OCI-LY7 (cell line): ENCODE measurements at regions not wholly inside any gene's neighbourhood (a gene's known extent, or its start where the extent isn't known, plus 50 kb on each side); places are given as distances from the start of the nearest gene placed in this dataset.
A peak's percentile ranks its signal among the peaks of the same experiment; 100 is the strongest.

Experiments
- BruUV-seq: library from RNA; stranded (reverse); fragments of 400-500 nt; replicated peaks from 2 replicates; lab custom pipeline; 2021; lab: Mats Ljungman, UMichigan
- CTCF ChIA-PET: fragments of 300-600 bp; sonication (Branson Sonifier 250); formaldehyde crosslinking; loops from one replicate; lab custom pipeline; 2022; ENCODE audit warnings: antibody characterized with exemption; ENCODE audit not compliant: unreplicated experiment; lab: Charles Lee
- POLR2A ChIA-PET: fragments of 300-600 bp; sonication (Branson Sonifier 250); formaldehyde crosslinking; loops from one replicate; lab custom pipeline; 2022; ENCODE audit warnings: antibody characterized with exemption; lab: Charles Lee
- DNase-seq: peaks from one replicate; pipeline ENCODE4 v3.0.0-alpha.2; 2015; ENCODE audit warnings: low spot score
- H2AFZ ChIP-seq: fragments of 200-600 bp; sonication (generic), shearing (Covaris generic); 2 replicates; pipeline ENCODE4 v1.6.1; 2014; ENCODE audit warnings: mild to moderate bottlenecking, antibody characterized with exemption, low read length, moderate library complexity
- H3K27ac ChIP-seq: fragments of 200-600 bp; sonication (generic); 2 replicates; pipeline ENCODE4 v1.5.1; 2014; ENCODE audit warnings: mixed run types, low read depth, mild to moderate bottlenecking, moderate library complexity, low read length, inconsistent platforms; ENCODE audit not compliant: poor library complexity, severe bottlenecking
- H3K36me3 ChIP-seq: fragments of 200-600 bp; sonication (generic); 2 replicates; pipeline ENCODE4 v1.6.1; 2014; ENCODE audit warnings: mild to moderate bottlenecking, antibody characterized with exemption, low read length, moderate library complexity, mixed read lengths; ENCODE audit not compliant: insufficient read depth
- H3K4me1 ChIP-seq: fragments of 200-600 bp; sonication (generic); 2 replicates; pipeline ENCODE4 v1.5.1; 2014; ENCODE audit warnings: mild to moderate bottlenecking, low read length; ENCODE audit not compliant: insufficient read depth, poor library complexity, severe bottlenecking
- H3K4me2 ChIP-seq: fragments of 200-600 bp; sonication (generic); 2 replicates; pipeline ENCODE4 v1.6.1; 2014; ENCODE audit warnings: mild to moderate bottlenecking, low read length
- H3K4me3 ChIP-seq: fragments of 200-600 bp; sonication (generic); 2 replicates; pipeline ENCODE4 v1.5.1; 2014; ENCODE audit warnings: mild to moderate bottlenecking, low read depth, low read length; ENCODE audit not compliant: poor library complexity, severe bottlenecking
- H3K79me2 ChIP-seq: fragments of 200-600 bp; sonication (generic); 2 replicates; pipeline ENCODE4 v1.6.1; 2016; ENCODE audit warnings: low read depth, mild to moderate bottlenecking, low read length, moderate library complexity, mixed read lengths; ENCODE audit not compliant: insufficient read depth
- H3K9me2 ChIP-seq: fragments of 200-600 bp; sonication (generic); 2 replicates; pipeline ENCODE4 v1.6.1; 2016; ENCODE audit warnings: mild to moderate bottlenecking, low read length, mixed read lengths; ENCODE audit not compliant: insufficient read depth
- H3K9me3 ChIP-seq: fragments of 200-600 bp; sonication (generic); 2 replicates; pipeline ENCODE4 v1.6.1; 2014; ENCODE audit warnings: mild to moderate bottlenecking, mixed run types, low read length, mixed read lengths
- H4K20me1 ChIP-seq: fragments of 200-600 bp; sonication (generic); 2 replicates; pipeline ENCODE4 v1.6.1; 2014; ENCODE audit warnings: mild to moderate bottlenecking, antibody characterized with exemption, low read length, moderate library complexity, mixed read lengths; ENCODE audit not compliant: insufficient read depth
- EZH2phosphoT487 ChIP-seq: fragments of 200-600 bp; sonication (generic); IDR thresholded peaks from 2 replicates; pipeline ENCODE4 v1.6.1; 2018; ENCODE audit warnings: low read depth, borderline replicate concordance, mild to moderate bottlenecking, mixed run types, antibody characterized with exemption, low read length, moderate library complexity, mixed read lengths
- intact Hi-C: fragments of 100-400 bp; cut with micrococcal nuclease; formaldehyde crosslinking; loops from one replicate; pipeline ENCODE4 v1.10.0; 2022; ENCODE audit not compliant: unreplicated experiment
- TF ChIP-seq, protein P1 (sequence below): fragments of 200-600 bp; sonication (generic); conservative IDR thresholded peaks from 2 replicates; pipeline ENCODE4 v1.5.1; 2014; ENCODE audit warnings: mild to moderate bottlenecking, antibody characterized with exemption, low read length, moderate library complexity, mixed read lengths

DNA sequence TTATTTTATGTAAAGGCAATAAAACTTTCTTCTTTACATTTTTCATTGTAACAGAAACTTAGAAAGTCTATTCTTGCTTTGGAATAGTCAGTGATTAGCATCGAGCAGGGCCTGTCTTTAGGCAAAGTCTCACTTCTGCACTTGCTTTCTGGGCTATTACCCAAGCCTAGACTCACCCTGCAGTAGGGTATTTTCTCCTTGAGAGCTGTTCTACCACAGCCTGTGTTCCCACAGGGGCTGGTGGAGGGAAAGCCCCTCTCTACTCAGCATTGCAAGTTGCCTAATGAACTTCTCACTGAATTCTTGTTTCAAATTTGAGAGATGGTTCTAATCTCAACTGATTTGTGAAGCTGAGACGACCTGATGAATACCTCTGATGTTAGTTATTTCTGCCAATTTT, 111.7 kb upstream of the KLHL14 start:
- H3K4me2 ChIP-seq: no peak overlapping the region
- ChIA-PET POLR2A (interaction anchor here (0.6 kb wide), 1 partner anchor 32 kb away, joined by 3 read pairs; no protein-coding TSS in a partner anchor), CTCF (no interaction called here)
- H3K9me2 ChIP-seq: no peaks in the 10 kb centered on the region
- intact Hi-C loops: no loop called here
- no peak overlapping the region for H2AFZ ChIP-seq
- no peak overlapping the region for H3K4me3 ChIP-seq
- H4K20me1 ChIP-seq: no peaks in the 10 kb centered on the region
- H3K4me1 ChIP-seq: peaks cover 21% of the 10 kb centered on the region
- no TSS peak for BruUV-seq
- H3K36me3 ChIP-seq: no peaks in the 10 kb centered on the region
- H3K27ac ChIP-seq: no peak overlapping the region
- no peaks in the 10 kb centered on the region for H3K9me3 ChIP-seq
- TF ChIP-seq, protein P1, sequence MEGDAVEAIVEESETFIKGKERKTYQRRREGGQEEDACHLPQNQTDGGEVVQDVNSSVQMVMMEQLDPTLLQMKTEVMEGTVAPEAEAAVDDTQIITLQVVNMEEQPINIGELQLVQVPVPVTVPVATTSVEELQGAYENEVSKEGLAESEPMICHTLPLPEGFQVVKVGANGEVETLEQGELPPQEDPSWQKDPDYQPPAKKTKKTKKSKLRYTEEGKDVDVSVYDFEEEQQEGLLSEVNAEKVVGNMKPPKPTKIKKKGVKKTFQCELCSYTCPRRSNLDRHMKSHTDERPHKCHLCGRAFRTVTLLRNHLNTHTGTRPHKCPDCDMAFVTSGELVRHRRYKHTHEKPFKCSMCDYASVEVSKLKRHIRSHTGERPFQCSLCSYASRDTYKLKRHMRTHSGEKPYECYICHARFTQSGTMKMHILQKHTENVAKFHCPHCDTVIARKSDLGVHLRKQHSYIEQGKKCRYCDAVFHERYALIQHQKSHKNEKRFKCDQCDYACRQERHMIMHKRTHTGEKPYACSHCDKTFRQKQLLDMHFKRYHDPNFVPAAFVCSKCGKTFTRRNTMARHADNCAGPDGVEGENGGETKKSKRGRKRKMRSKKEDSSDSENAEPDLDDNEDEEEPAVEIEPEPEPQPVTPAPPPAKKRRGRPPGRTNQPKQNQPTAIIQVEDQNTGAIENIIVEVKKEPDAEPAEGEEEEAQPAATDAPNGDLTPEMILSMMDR: no peak
- TF ChIP-seq EZH2phosphoT487: no peak
- no peak for DNase-seq
- H3K79me2 ChIP-seq: no peaks in the 10 kb centered on the region

DNA sequence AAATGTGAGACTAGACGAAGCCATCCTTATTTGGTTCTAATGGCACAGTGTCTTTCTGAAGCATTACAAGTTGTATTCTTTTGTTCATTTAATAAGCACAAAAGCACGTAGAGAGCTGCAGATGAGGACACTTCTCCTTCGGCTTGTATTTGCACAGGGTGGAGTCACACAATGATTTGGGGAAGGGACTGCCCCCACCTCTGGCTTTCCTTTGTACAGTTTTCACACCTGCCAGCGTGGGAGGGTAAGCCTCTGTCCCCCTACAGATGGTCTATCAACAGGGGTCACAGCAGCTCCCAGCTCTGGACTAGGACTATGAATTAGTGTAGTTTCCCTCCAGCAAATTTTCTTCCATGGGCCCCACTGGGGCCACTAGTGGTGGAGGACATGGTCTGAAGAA, 108.2 kb upstream of the KLHL14 start:
- DNase-seq: peak; percentile 10
- TF ChIP-seq EZH2phosphoT487: no peak
- TF ChIP-seq, protein P1: no peak
- no peaks in the 10 kb centered on the region for H3K9me2 ChIP-seq
- H3K36me3 ChIP-seq: no peaks in the 10 kb centered on the region; the same call in 1 of the 2 replicates
- no TSS peak for BruUV-seq
- no peak overlapping the region for H3K4me3 ChIP-seq
- peak overlapping the region; percentile 78 for H2AFZ ChIP-seq
- no peak overlapping the region for H3K27ac ChIP-seq
- intact Hi-C loops: no loop called here
- H3K4me1 ChIP-seq: peaks cover 24% of the 10 kb centered on the region
- H4K20me1 ChIP-seq: no peaks in the 10 kb centered on the region
- no peaks in the 10 kb centered on the region for H3K79me2 ChIP-seq
- ChIA-PET CTCF (no interaction called here), POLR2A (no interaction called here)
- no peaks in the 10 kb centered on the region for H3K9me3 ChIP-seq
- peak overlapping the region; percentile 38 for H3K4me2 ChIP-seq

DNA sequence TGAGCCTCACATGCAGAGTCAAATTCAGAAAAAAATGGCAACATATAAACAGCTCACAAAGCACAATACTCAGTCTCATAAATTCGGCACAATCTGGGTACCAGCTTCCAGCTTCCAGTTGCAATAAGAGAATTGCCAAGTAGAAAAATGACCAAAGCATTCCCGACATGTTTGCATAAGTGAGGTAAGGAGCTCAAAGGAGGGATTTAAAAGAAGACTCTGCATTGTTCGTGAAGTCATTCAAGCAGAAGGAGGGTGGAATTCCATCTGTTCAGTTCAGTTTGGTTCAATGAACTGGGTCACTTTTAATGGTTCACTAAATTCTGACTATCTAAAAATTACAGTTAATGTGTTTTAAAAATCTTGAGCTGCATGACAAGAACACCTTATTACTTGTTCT, 106.7 kb upstream of the KLHL14 start:
- H2AFZ ChIP-seq: no peak overlapping the region
- no peaks in the 10 kb centered on the region for H3K79me2 ChIP-seq
- ChIA-PET CTCF (no interaction called here), POLR2A (interaction anchor here (1.1 to 1.8 kb wide), 2 partner anchors 11 to 76 kb away, joined by 5 to 7 read pairs; no protein-coding TSS in a partner anchor)
- H3K4me2 ChIP-seq: no peak overlapping the region
- no peaks in the 10 kb centered on the region for H4K20me1 ChIP-seq
- BruUV-seq: no TSS peak
- DNase-seq: no peak
- no peak for TF ChIP-seq EZH2phosphoT487
- TF ChIP-seq, protein P1: no peak
- H3K9me2 ChIP-seq: no peaks in the 10 kb centered on the region
- H3K36me3 ChIP-seq: no peaks in the 10 kb centered on the region; the same call in 1 of the 2 replicates
- no peak overlapping the region for H3K4me3 ChIP-seq
- intact Hi-C loops: no loop called here
- no peaks in the 10 kb centered on the region for H3K9me3 ChIP-seq
- H3K4me1 ChIP-seq: peaks cover 24% of the 10 kb centered on the region
- no peak overlapping the region for H3K27ac ChIP-seq
